Activated CD4-positive, alpha-beta memory T cell treated with anti-CD3 and anti-CD28 coated beads, Interleukin-2, amount 10 ng/mL, durations not matched to agents 7 days and 5 days (primary cell): ENCODE measurements at regions not wholly inside any gene's neighbourhood (a gene's known extent, or its start where the extent isn't known, plus 50 kb on each side); places are given as distances from the start of the nearest gene placed in this dataset.

Source experiments
- CTCF ChIA-PET: fragments of 350-600 bp; sonication (Branson Sonifier 250); formaldehyde crosslinking; loops from one replicate; lab custom pipeline; 2021; ENCODE audit warnings: antibody characterized with exemption, inconsistent platforms; lab: Charles Lee
- POLR2A ChIA-PET: fragments of 350-600 bp; sonication (Branson Sonifier 250); formaldehyde crosslinking; loops from one replicate; lab custom pipeline; 2021; ENCODE audit warnings: antibody characterized with exemption; lab: Charles Lee
- DNase-seq: peaks from one replicate; pipeline ENCODE4 v3.0.0-alpha.2; 2020
- H3K27ac Mint-ChIP-seq: one replicate; pipeline ENCODE4 v1.8.0; 2021; ENCODE audit warnings: mild to moderate bottlenecking, mixed read lengths
- H3K27me3 Mint-ChIP-seq: one replicate; pipeline ENCODE4 v1.8.0; 2021; ENCODE audit warnings: mixed read lengths
- H3K36me3 Mint-ChIP-seq: one replicate; pipeline ENCODE4 v1.8.0; 2021; ENCODE audit warnings: low read depth, mixed read lengths
- H3K4me1 Mint-ChIP-seq: one replicate; pipeline ENCODE4 v1.8.0; 2021; ENCODE audit warnings: mixed read lengths
- H3K4me3 Mint-ChIP-seq: one replicate; pipeline ENCODE4 v1.8.0; 2021; ENCODE audit warnings: mild to moderate bottlenecking, mixed read lengths
- H3K9me3 Mint-ChIP-seq: one replicate; pipeline ENCODE4 v1.8.0; 2021; ENCODE audit warnings: mixed read lengths

- CTCF ChIA-PET: no interaction called here
- H3K4me3 Mint-ChIP-seq: no peak overlapping the region
- no peaks in the 10 kb centered on the region for H3K27me3 Mint-ChIP-seq
- no peak overlapping the region for H3K27ac Mint-ChIP-seq
- H3K36me3 Mint-ChIP-seq: no peaks in the 10 kb centered on the region
- no peaks in the 10 kb centered on the region for H3K4me1 Mint-ChIP-seq
- DNase-seq: no peak
- POLR2A ChIA-PET: no interaction called here
- no peaks in the 10 kb centered on the region for H3K9me3 Mint-ChIP-seq
These were observed 486.8 kb downstream of the PDCD6IP start for GRCh38 chr3:34284959-34285826.

- ChIA-PET POLR2A (no interaction called here), CTCF (no interaction called here)
- H3K27me3 Mint-ChIP-seq: no peaks in the 10 kb centered on the region
- no peak for DNase-seq
- no peak overlapping the region for H3K27ac Mint-ChIP-seq
- H3K9me3 Mint-ChIP-seq: no peaks in the 10 kb centered on the region
- H3K36me3 Mint-ChIP-seq: no peaks in the 10 kb centered on the region
- H3K4me1 Mint-ChIP-seq: no peaks in the 10 kb centered on the region
- H3K4me3 Mint-ChIP-seq: no peak overlapping the region
These were observed 487.4 kb downstream of the PDCD6IP start for GRCh38 chr3:34285827-34286188.

GRCh38 chr3:34292605-34293300 is 494.3 kb downstream of the PDCD6IP start:
- no peak for DNase-seq
- ChIA-PET CTCF (no interaction called here), POLR2A (no interaction called here)
- no peak overlapping the region for H3K27ac Mint-ChIP-seq
- H3K9me3 Mint-ChIP-seq: no peaks in the 10 kb centered on the region
- no peaks in the 10 kb centered on the region for H3K27me3 Mint-ChIP-seq
- no peaks in the 10 kb centered on the region for H3K4me1 Mint-ChIP-seq
- no peaks in the 10 kb centered on the region for H3K36me3 Mint-ChIP-seq
- no peak overlapping the region for H3K4me3 Mint-ChIP-seq

- ChIA-PET CTCF (no interaction called here), POLR2A (no interaction called here)
- Mint-ChIP-seq H3K9me3 (no peaks in the 10 kb centered on the region), H3K4me1 (no peaks in the 10 kb centered on the region), H3K4me3 (no peak overlapping the region), H3K27me3 (no peaks in the 10 kb centered on the region), H3K36me3 (no peaks in the 10 kb centered on the region), H3K27ac (no peak overlapping the region)
- no peak for DNase-seq
These were observed 495.8 kb downstream of the PDCD6IP start for GRCh38 chr3:34294240-34294639.

- no peak for DNase-seq
- Mint-ChIP-seq H3K27ac (no peak overlapping the region), H3K27me3 (no peaks in the 10 kb centered on the region), H3K4me3 (no peak overlapping the region), H3K4me1 (no peaks in the 10 kb centered on the region), H3K36me3 (no peaks in the 10 kb centered on the region), H3K9me3 (no peaks in the 10 kb centered on the region)
- ChIA-PET POLR2A (no interaction called here), CTCF (no interaction called here)
These were observed 498.4 kb downstream of the PDCD6IP start for GRCh38 chr3:34296796-34297195.

DNA sequence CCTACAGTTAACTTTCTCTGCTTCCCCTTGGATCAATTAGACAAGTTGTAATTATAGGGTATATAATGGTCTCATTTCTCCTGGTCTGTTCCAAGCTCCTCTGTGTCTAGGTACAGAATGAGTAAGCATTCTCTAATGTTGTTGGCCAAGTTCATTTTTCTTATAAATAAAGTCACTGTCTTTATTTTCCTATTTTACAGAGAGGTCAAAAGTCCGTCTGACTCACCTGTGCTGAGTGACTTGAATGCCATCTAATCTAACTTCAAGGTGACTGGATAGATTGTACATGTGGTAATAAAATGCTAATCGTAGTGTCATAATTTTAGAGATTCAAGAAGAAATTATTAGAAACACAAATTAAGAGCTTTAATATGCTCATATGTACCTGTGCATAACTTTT is 500.2 kb downstream of the PDCD6IP start:
- no peaks in the 10 kb centered on the region for H3K4me1 Mint-ChIP-seq
- H3K4me3 Mint-ChIP-seq: no peak overlapping the region
- no peak for DNase-seq
- H3K9me3 Mint-ChIP-seq: no peaks in the 10 kb centered on the region
- ChIA-PET CTCF (no interaction called here), POLR2A (no interaction called here)
- H3K27ac Mint-ChIP-seq: no peak overlapping the region
- H3K36me3 Mint-ChIP-seq: no peaks in the 10 kb centered on the region
- H3K27me3 Mint-ChIP-seq: no peaks in the 10 kb centered on the region

DNA sequence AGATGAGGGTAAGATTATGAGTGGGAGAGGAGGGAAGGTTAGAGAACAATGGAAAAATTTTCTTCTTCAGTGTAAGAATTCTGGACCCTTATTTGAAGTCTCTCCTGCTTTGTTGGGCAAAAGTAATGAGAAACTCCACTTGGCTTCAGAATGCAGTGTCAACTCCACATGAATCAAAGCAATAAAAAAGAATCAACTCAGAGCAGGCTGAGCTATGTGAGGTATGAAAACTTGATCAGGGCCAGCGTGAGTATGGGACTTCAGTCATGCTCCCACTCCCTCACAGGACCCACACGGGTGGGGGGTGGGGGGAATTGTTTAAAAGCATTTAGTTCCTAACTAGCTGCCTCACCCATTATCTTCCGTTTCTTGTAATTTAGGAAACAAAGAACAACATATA is 502.2 kb downstream of the PDCD6IP start:
- Mint-ChIP-seq H3K36me3 (no peaks in the 10 kb centered on the region), H3K4me1 (no peaks in the 10 kb centered on the region), H3K27ac (no peak overlapping the region), H3K9me3 (no peaks in the 10 kb centered on the region), H3K27me3 (no peaks in the 10 kb centered on the region), H3K4me3 (no peak overlapping the region)
- ChIA-PET CTCF (no interaction called here), POLR2A (no interaction called here)
- DNase-seq: no peak

- no peaks in the 10 kb centered on the region for H3K27me3 Mint-ChIP-seq
- no peak for DNase-seq
- ChIA-PET CTCF (no interaction called here), POLR2A (no interaction called here)
- H3K9me3 Mint-ChIP-seq: no peaks in the 10 kb centered on the region
- no peak overlapping the region for H3K4me3 Mint-ChIP-seq
- no peaks in the 10 kb centered on the region for H3K36me3 Mint-ChIP-seq
- no peaks in the 10 kb centered on the region for H3K4me1 Mint-ChIP-seq
- H3K27ac Mint-ChIP-seq: no peak overlapping the region
These were observed 502.9 kb downstream of the PDCD6IP start for GRCh38 chr3:34301313-34301712.

DNA sequence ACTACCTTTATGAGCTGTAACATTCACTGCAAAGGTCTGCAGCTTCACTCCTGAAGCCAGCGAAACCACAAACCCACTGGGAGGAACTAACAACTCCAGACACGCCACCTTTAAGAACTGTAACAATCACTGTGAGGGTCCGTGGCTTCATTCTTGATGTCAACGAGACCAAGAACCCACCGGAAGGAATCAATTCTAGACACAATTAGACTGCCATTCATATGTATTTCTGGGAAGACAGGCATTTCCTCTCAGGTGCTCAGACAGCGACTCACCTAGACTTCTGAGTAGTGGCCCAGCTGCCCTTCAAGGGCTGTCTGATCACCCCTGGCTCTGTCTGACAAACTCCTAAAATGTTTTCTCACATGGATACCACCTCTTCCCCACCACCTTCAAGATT is 506.8 kb downstream of the PDCD6IP start:
- POLR2A ChIA-PET: no interaction called here
- H3K4me1 Mint-ChIP-seq: no peaks in the 10 kb centered on the region
- H3K36me3 Mint-ChIP-seq: no peaks in the 10 kb centered on the region
- H3K4me3 Mint-ChIP-seq: no peak overlapping the region
- DNase-seq: no peak
- H3K27ac Mint-ChIP-seq: no peak overlapping the region
- CTCF ChIA-PET: no interaction called here
- H3K27me3 Mint-ChIP-seq: no peaks in the 10 kb centered on the region
- peaks cover 2% of the 10 kb centered on the region for H3K9me3 Mint-ChIP-seq

GRCh38 chr3:34312684-34313083 is 514.3 kb downstream of the PDCD6IP start:
- Mint-ChIP-seq H3K27me3 (no peaks in the 10 kb centered on the region), H3K27ac (no peak overlapping the region), H3K36me3 (no peaks in the 10 kb centered on the region), H3K9me3 (no peaks in the 10 kb centered on the region), H3K4me1 (no peaks in the 10 kb centered on the region), H3K4me3 (no peak overlapping the region)
- ChIA-PET CTCF (no interaction called here), POLR2A (no interaction called here)
- DNase-seq: no peak

GRCh38 chr3:34319881-34320280 is 521.5 kb downstream of the PDCD6IP start:
- no peak overlapping the region for H3K4me3 Mint-ChIP-seq
- no peaks in the 10 kb centered on the region for H3K4me1 Mint-ChIP-seq
- ChIA-PET POLR2A (no interaction called here), CTCF (no interaction called here)
- no peaks in the 10 kb centered on the region for H3K36me3 Mint-ChIP-seq
- no peak for DNase-seq
- no peak overlapping the region for H3K27ac Mint-ChIP-seq
- no peaks in the 10 kb centered on the region for H3K9me3 Mint-ChIP-seq
- no peaks in the 10 kb centered on the region for H3K27me3 Mint-ChIP-seq

GRCh38 chr3:34323517-34323916 is 525.1 kb downstream of the PDCD6IP start:
- Mint-ChIP-seq H3K27me3 (no peaks in the 10 kb centered on the region), H3K36me3 (no peaks in the 10 kb centered on the region), H3K4me1 (no peaks in the 10 kb centered on the region), H3K9me3 (no peaks in the 10 kb centered on the region), H3K27ac (no peak overlapping the region), H3K4me3 (no peak overlapping the region)
- ChIA-PET CTCF (no interaction called here), POLR2A (no interaction called here)
- DNase-seq: no peak

GRCh38 chr3:34346656-34347055 is 548.2 kb downstream of the PDCD6IP start:
- DNase-seq: no peak
- Mint-ChIP-seq H3K27me3 (no peaks in the 10 kb centered on the region), H3K36me3 (no peaks in the 10 kb centered on the region), H3K9me3 (no peaks in the 10 kb centered on the region), H3K27ac (no peak overlapping the region), H3K4me1 (no peaks in the 10 kb centered on the region), H3K4me3 (no peak overlapping the region)
- ChIA-PET POLR2A (no interaction called here), CTCF (no interaction called here)
